ENCODE measurements at regions not wholly inside any gene's neighbourhood (a gene's known extent, or its start where the extent isn't known, plus 50 kb on each side); places are given as distances from the start of the nearest gene placed in this dataset.

DNA sequence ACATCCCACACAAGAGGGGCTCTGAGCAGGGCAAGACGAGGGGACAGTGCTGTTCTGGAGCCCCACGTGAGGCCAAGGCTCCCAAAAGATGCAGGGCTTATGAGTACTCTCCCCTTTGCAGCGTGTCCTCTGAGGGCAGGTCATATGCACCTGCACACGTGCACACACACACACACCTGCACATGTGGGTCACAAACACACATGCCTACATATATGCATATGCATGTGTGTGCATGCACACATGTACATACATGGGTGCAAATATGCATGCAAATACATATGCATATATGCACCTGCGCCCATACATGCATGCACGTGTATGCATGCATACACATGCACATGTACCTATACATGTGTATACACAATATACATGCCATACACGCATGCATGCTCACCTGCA is 197.9 kb downstream of the NPHP4 start:
- TF ChIP-seq CTCF (IDR thresholded peaks at IDR 0.05; ENCODE audit: poor library complexity, severe bottlenecking) = no peak
- no peak for TF ChIP-seq POLR2AphosphoS5 (IDR thresholded peaks at IDR 0.05)
- TF ChIP-seq MXI1 (conservative IDR thresholded peaks at IDR 0.05; ENCODE audit: poor library complexity, severe bottlenecking) = no peak
- no peak for TF ChIP-seq RAD21 (conservative IDR thresholded peaks at IDR 0.05)
